ENCODE measurements at regions not wholly inside any gene's neighbourhood (a gene's known extent, or its start where the extent isn't known, plus 50 kb on each side); places are given as distances from the start of the nearest gene placed in this dataset.

GRCh38 chr17:71032746-71033273 lies 863.5 kb downstream of the KCNJ2 start:
- no peaks in the 10 kb centered on the region for H3K9me3 ChIP-seq (ENCODE audit: control insufficient read depth in 4 of 4, low read length in 3 of 4)
- H3K36me3 ChIP-seq (ENCODE audit: control insufficient read depth in 4 of 4, insufficient read depth in 3 of 4, low read depth in 1 of 4, low read length in 3 of 4), result no peaks in the 10 kb centered on the region
- no peaks in the 10 kb centered on the region for H3K27me3 ChIP-seq (ENCODE audit: control insufficient read depth in 4 of 4, insufficient read depth in 4 of 4, low read length in 3 of 4)
- no peak overlapping the region for H3K27ac ChIP-seq (ENCODE audit: low read depth in 1 of 2, low read length in 2 of 2)
- no peak overlapping the region for H3K9ac ChIP-seq (ENCODE audit: low read depth in 1 of 2, low read length in 2 of 2)
- H3K4me3 ChIP-seq (ENCODE audit: low read depth in 1 of 3, low read length in 3 of 3), result no peak overlapping the region
- WGBS, result 67% methylated on average over 2 of the region's 2 CpGs
- DNase-seq (ENCODE audit: low spot score), result no peak
- TF ChIP-seq GABPA (IDR thresholded peaks at IDR 0.05 in 1 of 2, conservative IDR thresholded peaks at IDR 0.05 in 1 of 2) (no peak), TAF1 (conservative IDR thresholded peaks at IDR 0.05) (no peak), FOXA2 (IDR thresholded peaks at IDR 0.05) (no peak), MAX (IDR thresholded peaks at IDR 0.05) (no peak), FOXA1 (IDR thresholded peaks at IDR 0.05) (no peak), EGR1 (IDR thresholded peaks at IDR 0.05; ENCODE audit: low read depth in 2 of 2) (no peak), ATF3 (IDR thresholded peaks at IDR 0.05) (no peak), YY1 (IDR thresholded peaks at IDR 0.05) (no peak), ZBTB33 (IDR thresholded peaks at IDR 0.05) (no peak), NR2F2 (IDR thresholded peaks at IDR 0.05) (no peak), CTCF (IDR thresholded peaks at IDR 0.05; ENCODE audit: low read depth, low read length, missing input control) (no peak), REST (IDR thresholded peaks at IDR 0.05) (no peak), RXRA (IDR thresholded peaks at IDR 0.05) (no peak), JUND (IDR thresholded peaks at IDR 0.05) (no peak), SP1 (IDR thresholded peaks at IDR 0.05) (no peak), HNF4G (IDR thresholded peaks at IDR 0.05) (no peak)
- H3K4me1 ChIP-seq (ENCODE audit: control insufficient read depth in 4 of 4, insufficient read depth in 4 of 4, low read length in 3 of 4), result no peaks in the 10 kb centered on the region

- Histone ChIP-seq H3K9ac (ENCODE audit: low read depth in 1 of 2, low read length in 2 of 2) (no peak overlapping the region), H3K4me1 (ENCODE audit: control insufficient read depth in 4 of 4, insufficient read depth in 4 of 4, low read length in 3 of 4) (no peaks in the 10 kb centered on the region), H3K4me3 (ENCODE audit: low read depth in 1 of 3, low read length in 3 of 3) (no peak overlapping the region), H3K9me3 (ENCODE audit: control insufficient read depth in 4 of 4, low read length in 3 of 4) (no peaks in the 10 kb centered on the region), H3K27ac (ENCODE audit: low read depth in 1 of 2, low read length in 2 of 2) (no peak overlapping the region), H3K36me3 (ENCODE audit: control insufficient read depth in 4 of 4, insufficient read depth in 3 of 4, low read depth in 1 of 4, low read length in 3 of 4) (no peaks in the 10 kb centered on the region), H3K27me3 (ENCODE audit: control insufficient read depth in 4 of 4, insufficient read depth in 4 of 4, low read length in 3 of 4) (no peaks in the 10 kb centered on the region)
- DNase-seq (ENCODE audit: low spot score), result no peak
- TF ChIP-seq MAX (IDR thresholded peaks at IDR 0.05), result no peak
- TF ChIP-seq SP1 (IDR thresholded peaks at IDR 0.05), result no peak
- no peak for TF ChIP-seq NR2F2 (IDR thresholded peaks at IDR 0.05)
- no peak for TF ChIP-seq REST (IDR thresholded peaks at IDR 0.05)
- no peak for TF ChIP-seq FOXA1 (IDR thresholded peaks at IDR 0.05)
- TF ChIP-seq HNF4A (conservative IDR thresholded peaks at IDR 0.05), result no peak
- TF ChIP-seq ATF3 (IDR thresholded peaks at IDR 0.05), result no peak
- no peak for TF ChIP-seq HNF4G (IDR thresholded peaks at IDR 0.05)
- no peak for TF ChIP-seq GABPA (IDR thresholded peaks at IDR 0.05 in 1 of 2, conservative IDR thresholded peaks at IDR 0.05 in 1 of 2)
- no peak for TF ChIP-seq TAF1 (conservative IDR thresholded peaks at IDR 0.05)
- TF ChIP-seq EGR1 (IDR thresholded peaks at IDR 0.05; ENCODE audit: low read depth in 2 of 2), result no peak
- TF ChIP-seq YY1 (IDR thresholded peaks at IDR 0.05), result no peak
- WGBS, result 74% methylated on average over 7 of the region's 7 CpGs
These were observed 864.0 kb downstream of the KCNJ2 start for GRCh38 chr17:71033336-71033735.

Data from liver (tissue), 8 donors.